Smooth muscle cell (in vitro differentiated cells): ENCODE measurements at regions not wholly inside any gene's neighbourhood (a gene's known extent, or its start where the extent isn't known, plus 50 kb on each side); places are given as distances from the start of the nearest gene placed in this dataset.
A peak's percentile ranks its signal among the peaks of the same experiment; 100 is the strongest.

ENCODE experiments used
- DNase-seq: peaks from one replicate; lab custom pipeline; 2025; ENCODE audit not compliant: unreplicated experiment; lab: John Stamatoyannopoulos, UW
- H2AFZ ChIP-seq: fragments of 200-600 bp; sonication (generic); 2 replicates; pipeline ENCODE4 v1.6.0; 2016; ENCODE audit warnings: antibody characterized with exemption, low read depth, mild to moderate bottlenecking
- H3F3A ChIP-seq: fragments of 200-600 bp; sonication (generic); 2 replicates; pipeline ENCODE4 v1.6.0; 2017; ENCODE audit warnings: antibody characterized with exemption, low read depth
- H3K27ac ChIP-seq: fragments of 200-600 bp; sonication (generic); 2 replicates; pipeline ENCODE4 v1.5.1; 2016; ENCODE audit warnings: low read depth, mild to moderate bottlenecking
- H3K27me3 ChIP-seq: fragments of 200-600 bp; sonication (generic); 2 replicates; pipeline ENCODE4 v1.6.1; 2016; ENCODE audit warnings: low read depth, mild to moderate bottlenecking
- H3K36me3 ChIP-seq: fragments of 200-600 bp; sonication (generic); 2 replicates; pipeline ENCODE4 v1.5.1; 2016; ENCODE audit warnings: low read depth
- H3K4me1 ChIP-seq: fragments of 200-600 bp; sonication (generic); 2 replicates; pipeline ENCODE4 v1.5.1; 2016; ENCODE audit warnings: low read depth
- H3K4me2 ChIP-seq: fragments of 200-600 bp; sonication (generic); 2 replicates; pipeline ENCODE4 v1.6.0; 2016; ENCODE audit warnings: mild to moderate bottlenecking
- H3K4me3 ChIP-seq: fragments of 200-600 bp; sonication (generic); 2 replicates; pipeline ENCODE4 v1.5.1; 2016; ENCODE audit warnings: mild to moderate bottlenecking
- H3K79me2 ChIP-seq: fragments of 200-600 bp; sonication (generic); 2 replicates; pipeline ENCODE4 v1.6.0; 2016; ENCODE audit warnings: low read depth, mild to moderate bottlenecking
- H3K9ac ChIP-seq: fragments of 200-600 bp; sonication (generic); 2 replicates; pipeline ENCODE4 v1.6.0; 2016; ENCODE audit warnings: low read depth
- H3K9me3 ChIP-seq: fragments of 200-600 bp; sonication (generic); replicated peaks from 2 replicates; pipeline ENCODE4 v1.5.1; 2016; ENCODE audit warnings: low read depth
- H4K20me1 ChIP-seq: fragments of 200-600 bp; sonication (generic); 2 replicates; pipeline ENCODE4 v1.6.0; 2016; ENCODE audit warnings: low read depth
- CTCF ChIP-seq: fragments of 200-600 bp; sonication (generic); IDR thresholded peaks from 2 replicates; pipeline ENCODE4 v1.5.1; 2017; ENCODE audit warnings: borderline replicate concordance, mild to moderate bottlenecking, antibody characterized with exemption; ENCODE audit not compliant: insufficient read depth, poor library complexity, severe bottlenecking
- WGBS: methylation state at CpG from one replicate; pipeline ENCODE4 v1.1.7; 2016; ENCODE audit warnings: low lambda C conversion rate; 5-methylcytosine and 5-hydroxymethylcytosine counted together

- no peak overlapping the region for H3K9ac ChIP-seq
- 89% methylated on average over 3 of the region's 3 CpGs for WGBS
- H3F3A ChIP-seq = no peaks in the 10 kb centered on the region
- H3K4me1 ChIP-seq = no peaks in the 10 kb centered on the region
- H4K20me1 ChIP-seq = no peaks in the 10 kb centered on the region
- H3K79me2 ChIP-seq = no peaks in the 10 kb centered on the region
- H3K4me3 ChIP-seq = no peak overlapping the region
- no peak for TF ChIP-seq CTCF
- H3K9me3 ChIP-seq = no peaks in the 10 kb centered on the region
- no peaks in the 10 kb centered on the region for H3K36me3 ChIP-seq
- no peak overlapping the region for H3K4me2 ChIP-seq
- no peaks in the 10 kb centered on the region for H3K27me3 ChIP-seq
- no peak for DNase-seq
- H2AFZ ChIP-seq = no peak overlapping the region
- H3K27ac ChIP-seq = no peak overlapping the region
Measured at GRCh38 chr6:140960566-140960965, 1172.2 kb upstream of the GJE1 start.

- H2AFZ ChIP-seq = peak overlapping the region; percentile 16
- WGBS = 88% methylated on average over 2 of the region's 2 CpGs
- no peaks in the 10 kb centered on the region for H3F3A ChIP-seq
- H3K27ac ChIP-seq = no peak overlapping the region
- H3K36me3 ChIP-seq = no peaks in the 10 kb centered on the region
- H3K4me3 ChIP-seq = no peak overlapping the region
- H3K4me1 ChIP-seq = no peaks in the 10 kb centered on the region
- no peak overlapping the region for H3K9ac ChIP-seq
- no peaks in the 10 kb centered on the region for H4K20me1 ChIP-seq
- no peak overlapping the region for H3K4me2 ChIP-seq
- no peaks in the 10 kb centered on the region for H3K79me2 ChIP-seq
- no peak for TF ChIP-seq CTCF
- H3K27me3 ChIP-seq = no peaks in the 10 kb centered on the region
- DNase-seq = no peak
- H3K9me3 ChIP-seq = no peaks in the 10 kb centered on the region
Measured at GRCh38 chr6:140957386-140957785, 1175.3 kb upstream of the GJE1 start.

GRCh38 chr6:140956571-140957369 is 1176.0 kb upstream of the GJE1 start:
- Histone ChIP-seq H3K27me3 (no peaks in the 10 kb centered on the region), H4K20me1 (no peaks in the 10 kb centered on the region), H3K36me3 (no peaks in the 10 kb centered on the region), H2AFZ (peak overlapping the region; percentile 16), H3K9me3 (no peaks in the 10 kb centered on the region), H3K9ac (no peak overlapping the region), H3K79me2 (no peaks in the 10 kb centered on the region), H3K4me1 (no peaks in the 10 kb centered on the region), H3K4me3 (no peak overlapping the region), H3F3A (no peaks in the 10 kb centered on the region), H3K4me2 (no peak overlapping the region), H3K27ac (no peak overlapping the region)
- DNase-seq = no peak
- no peak for TF ChIP-seq CTCF
- WGBS = 63% methylated on average over 4 of the region's 4 CpGs
